ENCODE measurements at regions not wholly inside any gene's neighbourhood (a gene's known extent, or its start where the extent isn't known, plus 50 kb on each side); places are given as distances from the start of the nearest gene placed in this dataset.
A peak's percentile ranks its signal among the peaks of the same experiment; 100 is the strongest.

DNA sequence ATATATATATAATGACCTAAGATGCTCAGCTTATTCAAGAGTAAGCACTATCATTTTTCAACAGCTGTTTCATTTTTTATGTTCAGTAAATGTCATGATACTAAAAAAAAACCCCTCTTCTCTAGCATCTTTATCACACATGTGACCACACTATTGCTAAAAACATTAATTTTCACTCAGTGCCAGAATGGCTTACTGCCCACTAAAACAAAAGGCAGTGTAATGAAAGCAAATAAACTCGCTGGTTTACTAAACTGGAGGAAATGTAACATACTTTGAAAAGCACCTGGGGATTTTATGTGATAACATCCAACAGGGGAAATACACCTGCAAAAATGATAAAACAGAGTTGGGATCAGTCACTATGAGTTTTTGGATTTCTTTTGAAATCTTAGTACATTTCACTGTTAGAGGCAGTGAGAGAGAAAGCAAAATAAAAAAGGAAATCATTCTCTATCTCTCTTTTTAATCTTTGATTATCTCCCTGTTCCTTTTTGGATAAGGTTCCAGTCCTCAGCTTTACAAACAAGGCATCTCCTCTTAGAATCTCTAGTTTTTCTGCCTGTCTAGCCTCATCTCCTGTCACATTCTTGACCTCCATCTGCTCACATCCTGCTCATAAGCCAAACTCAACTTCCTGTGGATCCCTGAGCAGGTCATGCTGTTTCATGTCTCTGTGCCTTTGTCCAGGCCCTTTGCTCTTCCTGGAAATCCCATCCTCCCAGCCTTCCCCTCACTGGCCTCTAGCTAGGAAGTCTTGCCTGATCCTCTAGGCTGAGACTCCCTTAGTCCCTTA lies 338.0 kb downstream of the MAN2A1 start:
- DNase-seq (ENCODE audit: low read depth), result peak; percentile 38

DNA sequence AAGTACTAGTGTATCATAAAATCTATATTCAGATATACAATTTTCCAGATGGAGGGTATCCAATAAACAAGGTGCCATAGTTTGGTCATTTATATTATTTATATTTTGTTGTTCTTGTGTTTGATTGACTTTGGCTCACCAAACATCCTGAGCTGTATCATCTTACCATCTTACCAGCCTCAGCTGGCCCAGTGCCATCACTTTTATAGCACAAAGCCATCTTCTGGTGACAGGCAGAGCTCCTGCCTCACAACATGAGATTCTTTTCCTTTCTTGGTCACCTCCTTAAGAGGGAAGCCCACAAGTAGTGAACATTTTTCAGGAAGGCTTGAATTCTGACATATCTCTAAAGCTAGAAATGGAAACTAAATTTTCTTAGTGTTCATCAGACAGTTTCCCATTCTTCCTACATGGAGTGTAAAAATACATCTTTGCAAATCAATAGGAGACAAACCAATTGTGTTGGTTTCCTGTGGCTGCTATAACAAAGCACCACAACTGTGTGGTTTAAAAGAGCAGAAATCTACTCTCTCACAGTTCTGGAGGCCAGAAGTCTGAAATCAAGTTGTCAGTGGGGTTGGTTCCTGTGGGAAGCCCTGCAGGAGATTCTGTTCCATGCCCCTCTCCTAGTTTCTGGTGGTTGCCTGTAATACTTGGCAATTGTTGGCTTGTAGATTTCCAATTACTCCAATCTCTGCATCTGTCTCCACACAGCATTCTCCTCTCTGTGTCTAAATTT lies 341.8 kb downstream of the MAN2A1 start:
- peak; percentile 90 for DNase-seq (ENCODE audit: low read depth)

DNA sequence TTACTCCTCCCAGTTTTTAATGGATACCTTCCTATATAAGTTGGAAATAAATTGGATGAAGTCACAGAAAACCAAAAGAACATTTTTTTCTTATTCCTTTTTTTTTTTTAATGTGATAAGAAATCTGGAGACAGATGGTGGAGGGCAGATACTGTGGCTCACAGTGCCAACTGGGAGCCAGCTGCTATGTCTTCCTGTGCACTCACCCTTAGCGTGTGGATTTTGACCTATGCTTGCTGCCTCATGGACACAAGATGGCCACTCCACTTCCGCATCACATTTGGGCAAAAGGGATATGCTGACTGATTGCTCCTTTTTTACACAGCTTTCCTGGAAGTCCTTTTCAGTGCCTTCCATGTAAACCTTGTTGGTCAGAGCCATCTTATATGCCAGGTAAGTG lies 342.6 kb downstream of the MAN2A1 start:
- DNase-seq (ENCODE audit: low read depth), result peak; percentile 73

DNA sequence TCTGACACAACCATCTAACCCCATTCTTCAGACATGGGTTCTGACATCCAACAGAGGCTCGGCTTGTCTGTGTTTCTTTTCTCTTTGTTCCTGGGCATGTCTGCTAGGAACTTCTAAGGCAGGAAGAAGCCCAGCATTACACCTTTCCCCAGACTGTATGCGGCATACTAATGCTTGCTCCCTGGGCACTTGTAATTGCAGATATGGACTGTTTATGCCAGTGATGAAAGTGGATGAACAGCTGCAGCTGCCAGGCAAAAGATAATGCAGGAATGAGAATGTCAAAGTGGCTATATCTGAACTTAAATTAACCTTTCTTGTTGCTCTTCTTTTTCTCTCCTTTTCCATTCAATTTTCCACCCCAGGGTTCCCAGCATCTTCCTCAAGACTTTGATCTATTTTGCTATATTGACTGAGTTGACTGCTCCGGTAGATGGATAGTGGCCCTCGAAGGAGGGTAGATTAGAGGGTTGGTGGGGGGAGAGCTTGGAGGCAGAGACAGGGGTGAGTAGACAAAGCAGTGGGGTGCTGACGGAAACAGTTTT lies 344.4 kb downstream of the MAN2A1 start:
- DNase-seq (ENCODE audit: low read depth), result peak; percentile 38

DNA sequence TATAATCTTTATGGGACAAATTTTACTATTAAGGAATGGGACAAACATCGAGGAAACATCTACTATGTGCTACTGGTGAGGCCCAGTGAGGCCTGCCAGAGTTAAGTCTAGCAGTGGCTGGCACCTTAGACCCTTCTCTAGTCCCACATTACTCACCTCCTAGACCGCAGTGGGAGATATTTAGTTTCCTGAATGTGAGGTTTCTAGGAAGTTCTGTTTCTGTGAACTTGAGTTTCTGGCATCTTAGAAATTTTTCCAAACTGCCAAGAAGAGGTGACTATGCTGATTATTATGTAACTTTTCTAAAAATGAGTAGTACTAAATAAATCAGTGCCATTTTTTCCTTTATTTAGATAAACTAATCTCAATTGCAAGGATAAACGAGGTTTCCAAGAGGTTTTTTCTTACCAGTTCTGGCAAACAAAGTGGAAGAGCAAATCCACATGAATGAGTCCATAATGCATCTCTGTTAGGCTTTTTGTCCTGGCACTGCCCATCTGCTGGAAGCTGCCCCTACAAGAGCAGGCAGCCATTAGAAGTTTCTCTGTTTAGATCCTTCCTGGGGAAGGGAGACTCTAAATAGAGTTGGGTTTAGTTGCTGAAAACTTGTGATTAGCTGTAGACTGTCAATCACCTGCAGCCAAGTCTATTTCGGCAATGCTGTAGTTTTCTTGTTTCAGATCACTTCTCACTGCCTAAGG lies 348.7 kb downstream of the MAN2A1 start:
- peak; percentile 44 for DNase-seq (ENCODE audit: low read depth)

DNA sequence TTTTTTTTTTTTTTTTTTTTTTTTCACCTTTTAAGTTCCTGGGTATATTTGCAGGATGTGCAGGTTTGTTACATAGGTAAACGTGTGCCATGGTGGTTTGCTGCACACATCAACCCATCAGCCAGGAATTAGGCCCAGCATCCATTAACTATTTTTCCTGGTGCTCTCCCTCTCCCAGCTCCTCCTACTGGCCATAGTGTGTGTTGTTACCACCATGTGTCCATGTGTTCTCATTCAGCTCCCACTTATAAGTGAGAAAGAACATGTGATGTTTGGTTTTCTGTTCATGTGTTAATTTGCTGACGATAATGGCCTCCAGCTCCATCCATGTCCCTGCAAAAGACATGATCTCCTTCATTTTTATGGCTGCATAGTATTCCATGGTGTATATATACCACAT lies 350.5 kb downstream of the MAN2A1 start:
- DNase-seq (ENCODE audit: low read depth), result no peak

DNA sequence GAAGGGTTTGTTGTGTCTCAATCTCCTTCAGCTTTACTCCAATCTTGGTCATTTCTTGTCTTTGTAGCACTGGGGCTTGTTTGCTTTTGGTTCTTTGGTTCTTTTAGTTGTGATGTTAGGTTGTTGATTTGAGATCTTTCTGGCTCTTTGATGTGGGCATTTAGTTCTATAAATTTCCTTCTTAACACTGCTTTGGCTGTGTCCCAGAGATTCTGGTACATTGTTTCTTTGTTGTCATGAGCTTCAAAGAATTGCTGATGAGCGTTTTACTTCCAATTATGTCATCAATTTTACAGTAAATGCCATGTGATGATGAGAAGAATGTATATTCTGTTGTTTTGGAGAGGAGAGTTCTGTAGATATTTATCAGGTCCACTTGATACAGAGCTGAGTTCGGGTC lies 353.3 kb downstream of the MAN2A1 start:
- DNase-seq (ENCODE audit: low read depth), result no peak

DNA sequence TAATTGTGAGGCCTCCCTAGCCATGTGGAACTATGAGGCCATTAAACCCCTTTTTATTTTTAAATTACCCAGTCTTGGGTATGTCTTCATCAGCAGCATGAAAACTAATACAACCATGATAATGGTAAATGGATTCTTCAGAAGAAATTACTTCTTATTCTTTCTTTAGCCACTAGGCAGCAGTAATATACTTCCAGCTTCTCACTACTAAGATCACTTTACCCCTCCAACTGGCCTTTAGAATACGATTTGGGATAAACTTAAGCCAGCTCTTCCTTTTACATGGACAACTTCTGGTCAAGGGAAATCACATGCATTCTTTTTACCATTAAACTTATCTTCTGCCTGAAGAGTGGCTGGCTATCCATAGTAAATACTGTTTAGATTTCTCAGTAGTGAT lies 355.4 kb downstream of the MAN2A1 start:
- DNase-seq (ENCODE audit: low read depth), result no peak

DNA sequence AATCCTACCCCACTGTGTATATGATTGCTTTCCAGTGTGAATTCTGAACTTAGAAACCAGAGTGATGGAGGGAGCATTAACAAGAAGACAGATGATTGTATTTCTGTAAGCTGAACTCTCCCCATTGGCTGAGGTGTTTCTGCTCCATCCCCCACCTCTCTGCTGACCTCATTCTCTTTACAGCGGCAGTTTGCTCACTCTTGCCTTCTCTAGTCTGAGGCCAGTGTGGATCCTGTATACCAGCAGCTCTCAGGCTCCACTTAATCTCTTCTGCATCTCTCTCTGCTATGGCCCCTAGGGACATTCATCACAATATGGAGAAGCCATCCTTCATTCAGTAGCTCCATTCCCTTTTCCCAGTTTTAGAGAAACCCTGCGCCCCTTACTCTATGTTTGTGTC lies 358.8 kb downstream of the MAN2A1 start:
- DNase-seq (ENCODE audit: low read depth), result no peak

DNA sequence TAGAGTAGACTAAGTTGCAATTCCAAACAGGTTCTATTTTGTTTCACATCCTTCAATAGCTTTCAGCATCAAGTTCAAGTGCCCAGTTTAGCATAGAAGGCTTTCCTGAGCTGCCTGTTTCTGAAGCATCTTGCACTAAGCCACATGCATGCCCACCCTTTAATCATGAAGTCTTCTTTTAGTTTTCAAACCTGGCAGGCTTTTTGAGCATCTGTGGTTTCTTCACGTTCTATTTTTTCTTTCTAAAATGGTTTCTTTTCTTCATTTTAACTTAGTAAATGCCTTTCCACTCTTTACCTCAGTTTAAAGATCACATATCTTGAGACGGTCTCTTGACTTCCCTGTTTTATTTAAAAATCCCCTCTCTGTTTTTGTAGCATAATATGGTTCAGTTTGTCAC lies 360.1 kb downstream of the MAN2A1 start:
- no peak for DNase-seq (ENCODE audit: low read depth)

DNA sequence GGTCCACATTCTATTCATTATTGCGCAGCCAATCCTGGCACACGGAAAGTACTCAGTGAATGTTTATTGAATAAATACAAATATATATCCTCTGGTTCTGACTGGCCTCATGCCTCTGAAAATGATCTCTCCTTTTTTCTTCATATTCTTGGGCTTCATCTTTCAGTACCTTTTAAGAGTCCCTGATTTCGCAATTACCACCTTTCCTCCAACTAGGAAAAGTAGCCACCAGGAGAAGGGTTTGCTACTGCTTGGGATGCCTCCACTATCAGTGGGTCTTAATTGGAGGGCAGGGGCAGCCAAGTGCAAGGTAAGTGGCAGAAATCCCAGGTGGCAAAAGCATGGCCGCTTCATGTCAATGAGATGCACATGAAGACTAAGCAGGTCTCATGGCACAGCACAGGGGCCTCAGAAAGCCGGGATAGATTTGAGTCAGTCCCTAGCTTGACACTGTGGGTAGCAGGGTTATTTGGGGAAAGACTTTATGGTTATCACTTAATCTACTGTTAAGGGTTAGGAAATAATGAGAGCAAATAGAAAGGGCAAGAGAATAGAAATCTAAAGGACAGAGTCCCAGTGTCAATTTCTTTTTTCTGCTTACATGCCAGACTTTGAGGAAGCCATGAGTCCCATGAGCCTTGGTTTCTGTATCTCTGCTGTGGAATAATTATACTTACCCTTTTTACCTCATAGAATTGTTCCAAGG lies 361.1 kb downstream of the MAN2A1 start:
- DNase-seq (ENCODE audit: low read depth), result no peak

DNA sequence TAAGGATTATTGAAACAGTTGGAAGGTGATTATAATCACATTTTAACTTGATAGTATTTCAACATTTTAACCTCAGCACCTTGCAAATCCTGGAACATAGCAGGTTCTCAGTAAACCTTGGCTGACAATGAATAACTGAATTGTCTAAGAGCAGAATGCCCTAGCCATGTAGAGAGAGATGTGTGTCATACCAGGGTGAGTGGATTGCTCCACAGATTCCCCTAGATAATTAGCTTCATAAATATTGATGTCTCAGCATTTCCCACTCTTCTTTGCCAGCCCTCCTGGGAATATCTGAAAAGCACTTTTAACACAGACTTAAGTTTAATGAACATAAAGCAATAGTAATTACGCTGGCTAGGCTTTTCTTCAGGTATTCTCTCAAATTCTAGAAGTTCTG lies 363.5 kb downstream of the MAN2A1 start:
- no peak for DNase-seq (ENCODE audit: low read depth)

DNA sequence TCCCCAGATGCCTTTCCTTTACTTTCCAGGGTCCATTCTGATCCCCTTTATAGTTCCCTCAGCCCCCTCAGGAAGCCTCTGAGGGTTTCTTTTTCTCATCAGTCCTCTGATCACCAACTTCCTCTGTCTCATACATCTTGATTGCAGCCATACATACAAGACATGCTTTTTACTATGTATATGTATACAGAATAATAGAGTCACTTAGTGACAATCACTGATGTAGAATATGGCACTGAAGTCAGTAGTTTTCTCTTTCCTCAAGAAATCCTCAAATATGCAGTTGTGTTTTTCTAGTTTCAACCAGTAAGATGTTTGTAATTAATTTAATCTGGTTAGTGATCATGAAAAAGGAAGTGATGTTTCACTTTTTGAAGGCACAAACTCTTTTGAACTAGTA lies 364.1 kb downstream of the MAN2A1 start:
- no peak for DNase-seq (ENCODE audit: low read depth)

DNA sequence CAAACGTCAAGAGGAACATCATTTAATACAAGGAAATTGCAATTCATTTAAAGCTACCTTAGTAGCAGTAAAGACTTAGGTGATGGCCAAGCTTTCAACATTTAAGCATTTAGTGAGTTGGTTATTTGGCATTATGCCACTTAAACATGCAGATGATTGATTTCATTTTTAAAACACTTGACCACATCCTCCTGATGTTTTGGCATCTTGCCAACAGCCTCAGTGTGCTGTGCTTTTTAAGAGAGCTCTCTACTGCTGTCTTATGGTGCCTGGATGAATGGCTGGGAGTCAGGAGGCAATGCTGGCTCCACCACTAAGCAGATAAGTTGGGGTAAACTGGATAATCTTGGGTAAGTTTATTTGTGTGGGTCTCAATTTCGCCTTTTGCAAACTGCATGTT lies 364.5 kb downstream of the MAN2A1 start:
- DNase-seq (ENCODE audit: low read depth), result peak; percentile 80

DNA sequence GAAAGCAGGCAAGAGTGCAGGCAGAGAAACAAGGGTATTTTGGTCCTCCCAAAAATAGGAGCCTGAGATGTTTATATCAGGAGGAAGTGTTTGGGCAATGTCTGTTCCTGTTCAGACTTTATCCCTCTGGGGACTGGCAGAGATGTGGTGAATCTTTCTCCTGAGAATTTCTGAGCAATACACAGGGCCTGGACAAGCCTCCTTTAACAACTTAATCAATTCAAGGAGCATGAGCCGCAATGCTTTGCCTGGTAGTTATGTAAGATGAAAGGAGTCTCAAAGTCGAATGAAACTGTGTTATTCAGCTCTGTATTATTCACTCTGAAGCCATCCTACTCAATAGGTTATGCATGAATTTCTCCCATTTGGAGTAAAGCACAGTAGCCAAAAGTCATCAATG lies 365.6 kb downstream of the MAN2A1 start:
- no peak for DNase-seq (ENCODE audit: low read depth)

DNA sequence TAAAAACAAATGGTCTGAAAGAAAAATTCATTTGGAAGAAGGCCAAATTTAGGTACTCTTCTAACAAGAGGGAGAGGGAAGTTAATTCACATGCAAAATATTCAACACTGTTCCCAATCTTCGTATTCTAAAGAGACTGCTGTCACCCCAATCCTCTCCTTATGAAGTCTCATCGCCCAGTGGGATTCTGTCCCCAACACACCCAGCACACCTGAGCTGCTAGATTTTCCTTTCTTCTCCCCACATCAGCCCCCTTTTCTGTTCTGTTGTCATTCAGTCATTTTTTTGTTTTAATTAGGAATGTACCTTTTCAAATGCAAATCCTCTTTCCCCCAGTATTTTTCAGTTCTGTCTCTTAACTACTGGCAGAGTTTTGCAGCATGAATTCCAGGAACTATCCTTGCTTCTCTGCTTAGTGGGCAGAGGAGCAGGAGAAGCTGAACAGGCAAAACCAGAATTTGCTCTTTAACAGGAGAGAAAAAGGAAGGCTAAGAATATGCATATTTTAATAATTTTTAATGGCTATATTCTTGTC lies 366.9 kb downstream of the MAN2A1 start:
- no peak for DNase-seq (ENCODE audit: low read depth)

DNA sequence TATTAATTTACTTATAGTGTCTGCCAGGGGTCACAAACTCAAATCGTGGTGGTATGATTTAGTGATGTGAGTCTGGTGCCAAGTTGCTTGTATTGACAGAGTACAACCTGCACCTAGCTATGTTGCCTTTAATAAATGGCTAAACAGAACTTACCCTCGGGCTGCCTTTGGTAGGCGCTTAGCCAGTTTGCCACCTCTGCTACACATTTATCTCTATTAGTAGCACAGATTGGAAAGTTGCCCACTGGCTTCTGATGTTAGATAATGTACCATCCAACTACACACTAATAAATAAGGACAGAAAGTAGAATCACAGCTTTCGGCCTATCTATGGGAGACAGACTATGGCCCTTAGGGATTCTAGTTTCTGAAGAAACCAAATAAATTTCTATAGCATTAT lies 368.4 kb downstream of the MAN2A1 start:
- no peak for DNase-seq (ENCODE audit: low read depth)

DNA sequence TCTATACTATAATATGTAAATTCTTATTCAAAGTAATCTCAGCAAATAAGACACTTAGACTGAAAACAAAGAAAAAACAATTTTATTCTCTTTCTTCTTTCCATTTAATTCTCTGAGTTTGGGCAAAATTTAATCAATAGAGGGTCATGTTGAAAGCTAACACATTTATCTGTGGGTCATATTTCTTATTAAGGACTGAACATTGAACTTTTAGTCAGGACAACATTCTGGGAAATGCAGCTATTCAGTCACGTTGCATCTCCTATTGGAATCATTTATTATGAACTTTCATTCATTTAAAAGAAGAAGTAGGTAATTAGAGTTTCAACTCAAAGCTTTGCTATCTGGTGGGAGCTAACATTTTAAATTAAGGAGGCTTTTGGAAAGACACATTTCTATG lies 372.5 kb downstream of the MAN2A1 start:
- DNase-seq (ENCODE audit: low read depth), result no peak

DNA sequence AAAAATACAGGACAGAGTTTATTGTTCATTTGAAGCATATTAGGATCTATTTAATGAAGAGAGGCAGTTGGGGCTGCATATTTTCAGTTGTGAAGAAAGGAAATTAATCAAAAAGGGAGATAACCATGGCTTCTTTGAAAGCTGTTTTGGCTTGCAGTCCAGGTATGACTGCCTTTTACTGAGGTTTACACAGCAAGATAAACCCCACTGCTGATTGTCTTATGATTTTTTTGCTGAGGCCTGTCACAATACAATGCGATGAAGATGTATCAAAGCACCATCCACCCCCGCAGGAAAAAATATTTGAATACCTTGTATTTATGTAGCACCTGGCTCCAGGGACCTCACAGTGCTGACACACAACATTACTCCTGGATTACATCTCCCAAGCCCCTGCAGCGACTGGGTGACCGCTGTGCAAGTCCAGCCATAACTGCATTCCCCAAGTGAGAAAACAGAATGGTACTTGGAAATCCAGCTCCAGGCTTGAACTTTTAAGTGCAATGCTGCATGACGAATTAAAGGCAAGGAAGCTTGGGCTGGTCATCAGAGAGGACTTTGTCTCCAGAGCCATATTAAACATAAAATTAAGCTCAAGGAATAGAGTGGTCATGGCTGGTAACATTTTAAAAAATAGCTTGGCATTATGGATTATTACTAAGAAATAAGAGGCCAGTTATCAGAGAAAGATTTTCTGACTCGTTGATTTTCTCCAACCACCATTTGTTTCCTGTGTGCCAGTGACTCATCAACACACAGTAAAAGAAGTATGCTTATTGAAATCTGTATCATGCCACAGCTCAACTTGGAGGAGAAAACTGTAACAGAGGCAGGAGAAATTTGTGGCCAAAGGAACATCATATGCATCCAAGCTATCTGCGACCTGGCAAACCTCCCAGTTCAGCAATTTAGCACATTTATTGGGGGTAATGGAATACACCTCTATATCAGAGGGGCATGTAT lies 374.2 kb downstream of the MAN2A1 start:
- DNase-seq (ENCODE audit: low read depth), result no peak

Measured in myocyte (in vitro differentiated cells).